EL (cell line): ENCODE measurements at regions not wholly inside any gene's neighbourhood (a gene's known extent, or its start where the extent isn't known, plus 50 kb on each side); places are given as distances from the start of the nearest gene placed in this dataset.
A peak's percentile ranks its signal among the peaks of the same experiment; 100 is the strongest.

Experiments used
- DNase-seq: peaks from one replicate; pipeline ENCODE4 v3.0.0-alpha.2; 2016

- DNase-seq, result no peak
Measured at GRCh38 chr14:22476887-22477286, 112.1 kb downstream of the DAD1 start.

GRCh38 chr14:22476005-22476751, 112.8 kb downstream of the DAD1 start:
- DNase-seq, result no peak

DNA sequence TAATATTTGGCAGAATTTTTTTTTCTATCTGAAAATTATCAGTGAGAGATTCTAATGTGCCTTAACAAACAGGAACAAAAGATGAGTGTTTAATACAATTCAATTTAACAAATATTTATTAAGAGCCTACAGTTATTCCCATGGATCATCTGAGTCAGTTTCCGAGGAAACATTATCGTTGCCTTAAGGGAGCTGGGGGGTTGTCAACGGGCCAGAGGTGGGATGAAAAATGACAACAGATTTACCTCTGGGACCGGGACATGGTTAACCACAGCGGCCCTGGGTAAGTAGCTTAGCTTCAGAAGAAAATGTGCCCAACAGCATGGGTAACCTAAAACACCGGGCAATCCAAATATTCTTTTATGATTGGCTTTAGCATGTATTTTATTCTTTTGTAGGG, 113.6 kb downstream of the DAD1 start:
- no peak for DNase-seq

- peak; percentile 13 for DNase-seq
Measured at GRCh38 chr14:22474730-22475351, 114.2 kb downstream of the DAD1 start.

DNA sequence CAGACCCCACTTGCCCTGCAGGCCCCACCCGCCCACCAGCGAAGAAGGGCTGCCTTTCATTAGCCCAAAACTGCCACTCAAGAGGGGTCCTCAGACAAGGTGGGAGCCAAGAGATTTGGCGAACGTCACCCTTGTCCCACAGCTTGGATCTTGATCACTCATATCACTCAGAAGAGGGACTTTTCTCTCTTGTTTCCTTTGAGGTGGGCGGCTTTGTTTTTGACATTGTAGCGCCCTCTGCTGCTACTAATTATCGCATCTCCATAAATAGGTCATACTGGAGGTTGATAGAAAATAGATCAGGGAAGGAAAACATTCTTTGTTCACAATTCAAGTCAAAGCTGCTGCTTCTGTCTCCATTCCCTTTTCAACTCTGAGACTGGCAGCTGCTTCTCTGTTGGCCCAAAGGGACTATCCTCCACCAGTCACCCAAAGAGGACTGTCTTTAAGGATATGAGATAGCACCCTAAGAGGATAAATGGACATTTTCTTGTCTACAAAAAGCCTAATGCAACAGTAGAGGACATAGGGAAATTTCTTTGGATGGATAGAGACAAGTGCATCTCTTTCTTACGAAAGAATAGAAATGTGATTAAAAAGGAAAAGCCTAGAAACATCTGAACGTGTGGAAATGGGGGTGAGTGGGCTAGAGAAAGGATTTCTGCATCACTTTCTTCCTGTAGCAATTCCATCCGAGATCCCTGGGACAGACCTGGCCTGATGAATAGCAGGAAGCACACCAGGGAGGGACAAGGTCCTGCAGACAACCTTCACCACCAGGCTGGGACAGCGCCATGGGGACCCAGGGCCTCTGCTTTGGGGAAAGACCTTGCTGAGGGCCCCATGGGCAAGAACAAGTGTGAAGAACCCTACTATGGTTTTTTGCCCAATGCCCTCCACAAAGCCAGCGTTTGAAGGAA, 115.8 kb downstream of the DAD1 start:
- peak; percentile 41 for DNase-seq

DNA sequence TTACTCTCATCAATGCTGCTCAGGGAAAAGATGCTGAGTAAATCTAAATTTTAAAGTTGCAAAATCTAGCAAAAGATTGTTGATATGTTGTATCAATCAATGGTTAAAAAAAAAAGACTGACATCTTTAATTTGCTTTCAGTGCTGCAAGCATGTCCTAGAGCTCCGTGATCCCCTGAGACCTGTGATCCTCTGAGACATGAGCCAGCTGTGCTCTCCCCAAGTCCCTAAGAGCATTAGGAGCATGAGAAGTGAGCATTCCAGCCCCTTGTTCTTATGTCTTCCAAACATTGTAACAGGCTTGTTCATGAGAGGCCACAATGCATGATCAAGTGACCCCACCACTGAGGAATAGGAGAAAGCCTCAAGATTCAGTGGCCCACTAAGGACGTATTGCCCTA, 116.6 kb downstream of the DAD1 start:
- DNase-seq, result no peak

DNA sequence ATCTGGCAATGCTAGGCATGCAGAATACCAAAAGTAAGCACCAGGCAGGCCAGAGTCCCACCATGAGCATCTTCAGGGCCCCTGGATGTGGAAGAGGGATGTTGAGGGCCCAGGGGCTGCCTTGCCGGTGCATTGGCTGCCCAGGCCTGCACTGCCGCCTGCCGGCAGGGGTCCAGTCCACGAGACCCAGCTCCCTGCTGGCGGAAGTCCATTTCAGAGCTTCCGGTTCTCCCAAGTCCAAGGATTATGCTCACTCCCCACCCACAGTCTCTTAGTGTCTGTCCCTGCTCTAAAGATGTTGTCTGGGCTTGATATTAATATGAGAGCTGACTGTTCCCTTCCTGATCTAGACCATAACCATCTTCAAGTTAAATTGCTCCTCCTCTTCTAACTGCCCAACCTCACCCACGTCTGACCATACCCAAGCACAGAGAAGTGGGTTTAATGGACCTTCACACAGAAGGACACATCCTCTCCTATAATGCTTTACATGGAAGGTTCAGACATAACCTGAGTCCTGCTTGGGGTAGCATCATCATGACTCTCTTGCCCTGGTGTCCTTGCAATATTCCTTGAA, 117.4 kb downstream of the DAD1 start:
- DNase-seq, result peak; percentile 18

GRCh38 chr14:22469538-22470303, 119.3 kb downstream of the DAD1 start:
- DNase-seq, result no peak

DNA sequence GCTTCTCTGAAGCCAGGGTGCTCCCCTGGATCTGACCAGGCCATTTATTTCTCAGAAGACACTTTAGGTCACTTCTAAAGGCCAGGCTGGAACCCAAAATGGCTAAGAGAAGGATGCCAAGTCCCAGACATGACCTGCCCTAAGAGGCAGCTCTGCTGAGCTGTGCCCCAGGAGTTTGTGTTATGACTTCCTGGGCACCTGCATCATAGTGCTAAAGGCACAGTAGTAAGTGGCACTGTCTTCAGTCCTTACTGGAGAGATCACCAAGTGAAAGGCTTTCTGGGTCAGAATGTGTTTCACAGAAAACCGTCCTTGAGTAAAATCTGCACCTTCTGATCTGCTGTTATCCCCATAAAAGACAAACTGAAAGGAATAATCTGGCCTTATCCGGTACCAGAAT, 120.2 kb downstream of the DAD1 start:
- no peak for DNase-seq

DNA sequence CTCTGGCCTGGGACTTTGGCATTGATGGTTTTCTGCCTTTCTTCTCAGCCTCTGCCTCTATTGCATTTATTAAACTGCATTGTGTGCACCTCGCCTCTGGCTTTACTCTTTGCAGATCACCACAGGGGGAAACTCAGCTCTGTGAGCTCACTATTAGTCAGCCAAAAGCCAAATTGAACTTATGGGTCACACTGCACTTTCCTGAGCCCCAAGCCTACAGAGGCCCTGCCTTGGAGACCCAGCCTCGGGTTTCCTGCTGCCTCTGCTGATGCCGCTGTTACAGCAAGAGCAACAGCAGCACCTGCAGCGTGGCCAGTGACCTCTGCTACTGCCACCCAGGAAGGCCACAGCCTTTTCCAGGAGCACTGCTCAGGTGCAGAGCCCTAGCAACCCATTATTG, 122.5 kb downstream of the DAD1 start:
- peak; percentile 25 for DNase-seq

GRCh38 chr14:22465201-22465840, 123.7 kb downstream of the DAD1 start:
- no peak for DNase-seq

DNA sequence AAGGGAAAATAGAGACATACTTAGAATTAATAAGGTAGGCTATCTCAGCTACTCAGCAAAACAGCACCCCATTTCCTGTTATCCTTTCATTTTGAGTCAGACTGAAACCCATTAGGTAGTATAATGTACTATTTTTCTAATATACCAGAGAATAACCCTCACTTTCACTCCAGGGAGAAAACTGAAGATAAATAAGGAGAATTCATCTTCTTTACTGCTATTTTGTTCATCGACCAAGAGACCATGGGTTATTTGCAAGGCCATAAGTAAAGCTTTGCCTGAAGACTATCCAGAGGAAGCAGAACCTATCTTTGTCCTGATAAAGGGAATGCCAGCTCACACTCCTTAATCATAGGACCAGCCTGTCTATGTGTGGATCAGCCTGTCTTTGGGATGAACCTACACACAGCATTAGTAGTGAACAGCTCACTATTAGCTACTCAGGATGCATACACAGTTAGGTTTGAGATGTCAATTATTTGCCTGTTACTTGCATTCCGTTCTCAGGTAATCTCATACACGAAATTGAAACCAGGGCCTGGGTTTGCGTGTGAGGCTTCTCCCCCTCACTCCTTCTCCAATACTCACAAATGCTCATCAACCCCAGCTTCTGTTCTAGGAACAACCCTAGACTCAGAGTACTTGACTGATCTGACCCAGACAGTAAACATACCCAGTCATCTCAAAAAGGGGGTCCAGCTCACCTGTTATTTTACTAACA, 124.4 kb downstream of the DAD1 start:
- DNase-seq, result no peak

GRCh38 chr14:22463763-22464173, 125.3 kb downstream of the DAD1 start:
- DNase-seq, result no peak

DNA sequence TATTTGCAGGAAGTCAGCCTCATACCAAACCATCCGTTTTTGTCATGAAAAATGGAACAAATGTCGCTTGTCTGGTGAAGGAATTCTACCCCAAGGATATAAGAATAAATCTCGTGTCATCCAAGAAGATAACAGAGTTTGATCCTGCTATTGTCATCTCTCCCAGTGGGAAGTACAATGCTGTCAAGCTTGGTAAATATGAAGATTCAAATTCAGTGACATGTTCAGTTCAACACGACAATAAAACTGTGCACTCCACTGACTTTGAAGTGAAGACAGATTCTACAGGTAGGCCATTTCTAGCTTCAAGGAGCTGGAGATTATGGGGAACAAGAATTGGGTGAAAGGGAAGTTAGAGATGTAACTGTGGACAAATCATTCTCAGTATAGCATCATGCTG, 126.1 kb downstream of the DAD1 start:
- no peak for DNase-seq

GRCh38 chr14:22460461-22461195, 128.4 kb downstream of the DAD1 start:
- DNase-seq, result no peak

DNA sequence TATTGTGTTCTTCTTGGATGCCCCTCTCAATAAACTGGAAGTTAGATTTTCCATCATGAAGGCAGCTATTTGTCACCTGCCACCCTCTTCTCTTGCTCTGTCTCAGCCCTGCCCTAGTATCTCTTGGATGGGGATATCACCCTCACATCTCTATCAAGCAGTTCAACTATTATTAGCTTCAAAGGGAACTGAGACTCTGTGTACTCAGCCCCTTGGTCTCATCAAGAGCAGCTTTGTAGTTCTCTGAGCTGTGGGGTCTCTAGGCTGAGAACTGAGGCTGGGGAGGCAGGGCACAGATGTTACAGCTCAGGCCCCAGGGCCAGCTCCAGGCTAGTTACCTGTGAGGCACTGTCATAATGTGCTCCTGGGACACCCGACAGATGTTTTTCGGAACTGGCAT, 130.3 kb downstream of the DAD1 start:
- no peak for DNase-seq

- no peak for DNase-seq
Measured at GRCh38 chr14:22456998-22457594, 131.9 kb downstream of the DAD1 start.

DNA sequence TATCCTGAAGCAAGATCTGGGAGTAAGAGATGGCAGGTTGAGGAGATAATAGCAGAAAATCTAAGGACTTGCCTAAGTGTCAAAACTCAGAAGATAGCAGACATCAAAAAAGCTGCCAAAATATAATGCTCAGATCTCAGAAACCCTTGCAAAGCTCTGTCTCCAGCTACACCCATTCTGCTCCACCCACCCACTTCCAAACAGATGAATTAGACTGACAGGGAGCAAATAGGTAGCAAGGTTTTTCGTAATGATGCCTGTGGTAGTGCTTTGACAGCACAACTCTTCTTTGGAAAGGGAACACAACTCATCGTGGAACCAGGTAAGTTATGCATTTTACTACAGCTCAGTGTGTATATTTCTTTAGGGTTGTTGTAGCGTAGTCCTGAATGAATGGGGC, 132.6 kb downstream of the DAD1 start:
- DNase-seq, result no peak

GRCh38 chr14:22452330-22452729, 136.7 kb downstream of the DAD1 start:
- DNase-seq, result no peak

DNA sequence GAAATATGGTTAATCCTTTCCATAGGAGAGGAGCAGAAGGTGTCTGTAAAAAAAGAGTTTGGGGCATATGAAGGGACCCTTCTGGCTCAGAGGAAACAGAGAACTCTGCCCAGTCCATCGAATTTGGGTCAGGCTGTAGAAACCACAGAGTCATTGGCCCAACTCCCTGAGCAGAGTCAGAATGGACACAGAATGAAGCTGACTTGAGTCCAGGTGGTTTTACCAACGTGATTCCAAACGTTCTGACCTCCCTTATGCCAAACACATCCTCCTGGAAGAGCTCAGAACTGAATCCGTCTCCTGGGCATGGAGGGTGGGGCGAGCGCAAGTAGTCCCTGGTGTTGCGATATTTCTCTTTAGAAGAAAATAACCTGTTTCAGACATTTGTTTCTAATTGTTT, 138.8 kb downstream of the DAD1 start:
- no peak for DNase-seq
